ENCODE measurements at regions not wholly inside any gene's neighbourhood (a gene's known extent, or its start where the extent isn't known, plus 50 kb on each side); places are given as distances from the start of the nearest gene placed in this dataset.

GRCh38 chr13:72160977-72161376, 294.0 kb upstream of the DACH1 start:
- no peaks in the 10 kb centered on the region for H3K27me3 ChIP-seq
- TF ChIP-seq CTCF (IDR thresholded peaks at IDR 0.05), result no peak
- H3K9me3 ChIP-seq, result no peaks in the 10 kb centered on the region
- H3K36me3 ChIP-seq, result no peaks in the 10 kb centered on the region
- H3K4me3 ChIP-seq, result no peak overlapping the region
- DNase-seq (ENCODE audit: low spot score in 2 of 2), result no peak
- no peaks in the 10 kb centered on the region for H3K4me1 ChIP-seq
- intact Hi-C loops (cut with DNase I), result no loop called here
- H3K27ac ChIP-seq, result no peak overlapping the region

GRCh38 chr13:72156760-72157159, 289.8 kb upstream of the DACH1 start:
- no peak for DNase-seq (ENCODE audit: low spot score in 2 of 2)
- Histone ChIP-seq H3K4me3 (no peak overlapping the region), H3K9me3 (no peaks in the 10 kb centered on the region), H3K27ac (no peak overlapping the region), H3K36me3 (no peaks in the 10 kb centered on the region), H3K27me3 (no peaks in the 10 kb centered on the region), H3K4me1 (no peaks in the 10 kb centered on the region)
- no peak for TF ChIP-seq CTCF (IDR thresholded peaks at IDR 0.05)
- intact Hi-C loops (cut with DNase I), result no loop called here

- Histone ChIP-seq H3K27ac (no peak overlapping the region), H3K27me3 (no peaks in the 10 kb centered on the region), H3K4me3 (no peak overlapping the region), H3K9me3 (no peaks in the 10 kb centered on the region), H3K4me1 (no peaks in the 10 kb centered on the region), H3K36me3 (no peaks in the 10 kb centered on the region)
- DNase-seq (ENCODE audit: low spot score in 2 of 2), result no peak
- intact Hi-C loops (cut with DNase I), result no loop called here
- TF ChIP-seq CTCF (IDR thresholded peaks at IDR 0.05), result no peak
Observed at GRCh38 chr13:72153272-72153671, 286.3 kb upstream of the DACH1 start.

- no peaks in the 10 kb centered on the region for H3K9me3 ChIP-seq
- TF ChIP-seq CTCF (IDR thresholded peaks at IDR 0.05), result no peak
- H3K36me3 ChIP-seq, result no peaks in the 10 kb centered on the region
- no peak for DNase-seq (ENCODE audit: low spot score in 2 of 2)
- H3K4me3 ChIP-seq, result no peak overlapping the region
- intact Hi-C loops (cut with DNase I), result no loop called here
- no peak overlapping the region for H3K27ac ChIP-seq
- no peaks in the 10 kb centered on the region for H3K4me1 ChIP-seq
- no peaks in the 10 kb centered on the region for H3K27me3 ChIP-seq
Observed at GRCh38 chr13:72151241-72151640, 284.2 kb upstream of the DACH1 start.

- Histone ChIP-seq H3K36me3 (no peaks in the 10 kb centered on the region), H3K4me3 (no peak overlapping the region), H3K9me3 (no peaks in the 10 kb centered on the region), H3K4me1 (no peaks in the 10 kb centered on the region), H3K27ac (no peak overlapping the region), H3K27me3 (no peaks in the 10 kb centered on the region)
- intact Hi-C loops (cut with DNase I), result no loop called here
- TF ChIP-seq CTCF (IDR thresholded peaks at IDR 0.05), result no peak
- no peak for DNase-seq (ENCODE audit: low spot score in 2 of 2)
Observed at GRCh38 chr13:72150502-72150901, 283.5 kb upstream of the DACH1 start.

GRCh38 chr13:72149701-72150100, 282.7 kb upstream of the DACH1 start:
- TF ChIP-seq CTCF (IDR thresholded peaks at IDR 0.05), result no peak
- no peak overlapping the region for H3K4me3 ChIP-seq
- no peak for DNase-seq (ENCODE audit: low spot score in 2 of 2)
- intact Hi-C loops (cut with DNase I), result no loop called here
- no peak overlapping the region for H3K27ac ChIP-seq
- H3K4me1 ChIP-seq, result no peaks in the 10 kb centered on the region
- H3K9me3 ChIP-seq, result no peaks in the 10 kb centered on the region
- no peaks in the 10 kb centered on the region for H3K27me3 ChIP-seq
- no peaks in the 10 kb centered on the region for H3K36me3 ChIP-seq
